Retinal pigment epithelial cell (primary cell): ENCODE measurements at regions not wholly inside any gene's neighbourhood (a gene's known extent, or its start where the extent isn't known, plus 50 kb on each side); places are given as distances from the start of the nearest gene placed in this dataset.

Source experiments
- DNase-seq: peaks from one replicate; pipeline ENCODE4 v3.0.0-alpha.2; 2010; ENCODE audit warnings: low read depth
- H3K4me3 ChIP-seq: 2 replicates; pipeline ENCODE4 v1.5.1; 2011; ENCODE audit warnings: mild to moderate bottlenecking, low read length, control low read depth, moderate library complexity
- TF ChIP-seq, protein P1 (sequence below): conservative IDR thresholded peaks from 2 replicates; pipeline ENCODE4 v1.5.1; 2011; ENCODE audit warnings: low read depth, low read length, control low read depth, inconsistent platforms

DNA sequence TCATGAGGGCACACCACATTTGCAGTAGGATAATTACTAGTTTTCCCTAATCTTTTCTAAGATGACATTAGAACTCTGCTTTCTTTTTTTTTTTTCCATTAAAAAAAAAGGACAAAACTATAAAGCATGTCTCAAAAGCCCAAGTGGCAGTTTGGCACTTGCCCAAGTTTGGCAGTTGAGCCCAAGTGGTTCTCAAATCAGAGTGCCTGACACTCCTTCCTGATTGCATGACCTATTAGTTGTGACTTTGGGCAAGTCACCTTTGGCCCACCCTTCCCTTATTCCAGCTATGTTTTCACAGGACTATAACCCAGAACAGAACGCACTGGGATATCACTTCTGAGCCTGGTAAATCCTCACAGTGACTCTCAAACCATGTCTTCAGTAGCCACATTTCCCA is 273.0 kb downstream of the CCDC85A start:
- no peak overlapping the region for H3K4me3 ChIP-seq
- DNase-seq = no peak
- TF ChIP-seq, protein P1, sequence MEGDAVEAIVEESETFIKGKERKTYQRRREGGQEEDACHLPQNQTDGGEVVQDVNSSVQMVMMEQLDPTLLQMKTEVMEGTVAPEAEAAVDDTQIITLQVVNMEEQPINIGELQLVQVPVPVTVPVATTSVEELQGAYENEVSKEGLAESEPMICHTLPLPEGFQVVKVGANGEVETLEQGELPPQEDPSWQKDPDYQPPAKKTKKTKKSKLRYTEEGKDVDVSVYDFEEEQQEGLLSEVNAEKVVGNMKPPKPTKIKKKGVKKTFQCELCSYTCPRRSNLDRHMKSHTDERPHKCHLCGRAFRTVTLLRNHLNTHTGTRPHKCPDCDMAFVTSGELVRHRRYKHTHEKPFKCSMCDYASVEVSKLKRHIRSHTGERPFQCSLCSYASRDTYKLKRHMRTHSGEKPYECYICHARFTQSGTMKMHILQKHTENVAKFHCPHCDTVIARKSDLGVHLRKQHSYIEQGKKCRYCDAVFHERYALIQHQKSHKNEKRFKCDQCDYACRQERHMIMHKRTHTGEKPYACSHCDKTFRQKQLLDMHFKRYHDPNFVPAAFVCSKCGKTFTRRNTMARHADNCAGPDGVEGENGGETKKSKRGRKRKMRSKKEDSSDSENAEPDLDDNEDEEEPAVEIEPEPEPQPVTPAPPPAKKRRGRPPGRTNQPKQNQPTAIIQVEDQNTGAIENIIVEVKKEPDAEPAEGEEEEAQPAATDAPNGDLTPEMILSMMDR = no peak

DNA sequence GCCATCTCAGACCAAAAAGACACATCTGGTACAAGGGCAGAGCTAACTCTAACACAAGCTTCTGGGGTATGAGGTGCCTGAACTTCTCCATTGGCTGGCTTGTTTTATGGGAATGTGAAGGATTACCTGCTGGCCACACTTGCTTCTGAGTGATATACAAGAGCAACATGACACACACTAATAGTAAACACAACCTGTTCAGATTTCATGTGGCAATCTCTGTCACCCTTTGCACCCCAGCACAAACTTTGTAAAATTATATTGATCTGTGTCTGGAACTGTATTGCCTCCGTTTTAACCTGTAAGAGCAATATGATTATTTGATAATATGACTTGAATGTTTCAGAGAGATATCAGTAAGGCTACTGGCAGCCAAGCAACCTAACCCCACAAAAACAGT is 276.7 kb downstream of the CCDC85A start:
- H3K4me3 ChIP-seq = no peak overlapping the region
- TF ChIP-seq, protein P1 = no peak
- no peak for DNase-seq

- H3K4me3 ChIP-seq = no peak overlapping the region
- DNase-seq = no peak
- TF ChIP-seq, protein P1 = no peak
Measured at GRCh38 chr2:56464066-56464465, 280.3 kb downstream of the CCDC85A start.

- TF ChIP-seq, protein P1 = no peak
- DNase-seq = no peak
- no peak overlapping the region for H3K4me3 ChIP-seq
Measured at GRCh38 chr2:56464613-56465012, 280.8 kb downstream of the CCDC85A start.

- TF ChIP-seq, protein P1 = no peak
- DNase-seq = peak; percentile 48
- no peak overlapping the region for H3K4me3 ChIP-seq
Measured at GRCh38 chr2:56465491-56465890, 281.7 kb downstream of the CCDC85A start.

DNA sequence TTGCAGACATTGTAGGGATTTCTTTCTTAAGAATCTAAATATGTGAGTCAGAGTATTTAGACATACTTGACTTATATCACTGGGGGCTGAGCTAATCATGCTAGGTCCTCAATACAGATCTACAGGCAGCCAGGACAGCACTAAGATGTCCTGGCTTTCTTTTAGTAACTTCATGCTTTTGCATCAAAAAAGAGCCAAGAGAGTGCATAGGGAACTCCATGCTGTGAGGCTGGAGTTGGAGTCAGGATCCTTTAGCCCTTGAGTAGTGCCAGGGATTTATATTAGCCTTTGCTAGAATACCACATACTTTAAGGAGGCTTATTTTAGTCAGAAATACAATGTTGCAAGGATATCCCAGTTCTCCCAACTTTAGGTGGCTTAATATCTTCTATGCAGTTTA is 289.7 kb downstream of the CCDC85A start:
- H3K4me3 ChIP-seq = no peak overlapping the region
- TF ChIP-seq, protein P1 = no peak
- no peak for DNase-seq

GRCh38 chr2:56474412-56475158 is 290.8 kb downstream of the CCDC85A start:
- no peak overlapping the region for H3K4me3 ChIP-seq
- peak; percentile 52 for DNase-seq
- TF ChIP-seq, protein P1 = no peak
